ENCODE measurements at regions not wholly inside any gene's neighbourhood (a gene's known extent, or its start where the extent isn't known, plus 50 kb on each side); places are given as distances from the start of the nearest gene placed in this dataset.

- H3K9me3 Mint-ChIP-seq: no peaks in the 10 kb centered on the region
- no peak for ATAC-seq
- CTCF ChIA-PET: no interaction called here
Observed at GRCh38 chr5:165263536-165263935, 1758.1 kb downstream of the MAT2B start.

GRCh38 chr5:165266939-165267338 is 1761.5 kb downstream of the MAT2B start:
- no peaks in the 10 kb centered on the region for H3K36me3 Mint-ChIP-seq
- H3K4me1 Mint-ChIP-seq: peaks cover 14% of the 10 kb centered on the region; the same call in 1 of the 2 replicates
- ChIA-PET POLR2A (no interaction called here), CTCF (no interaction called here)
- H3K27me3 Mint-ChIP-seq (ENCODE audit: low read depth): no peaks in the 10 kb centered on the region
- TF ChIP-seq IRF2 (CRISPR knock-in tag; IDR thresholded peaks at IDR 0.05; ENCODE audit: borderline replicate concordance, low read depth) (no peak), OVOL2 (CRISPR knock-in tag; IDR thresholded peaks at IDR 0.05; ENCODE audit: borderline replicate concordance) (no peak), E2F4 (CRISPR knock-in tag; IDR thresholded peaks at IDR 0.05; ENCODE audit: borderline replicate concordance, low read depth) (no peak), ZNF425 (CRISPR knock-in tag; conservative IDR thresholded peaks at IDR 0.05) (no peak), TP53 (CRISPR knock-in tag; IDR thresholded peaks at IDR 0.05) (no peak), MXD4 (CRISPR knock-in tag; IDR thresholded peaks at IDR 0.05; ENCODE audit: borderline replicate concordance) (no peak), ETV6 (CRISPR knock-in tag; IDR thresholded peaks at IDR 0.05) (no peak)
- no peak overlapping the region for H3K4me3 Mint-ChIP-seq
- DNase-seq (ENCODE audit: low spot score): no peak
- no peak overlapping the region for H3K27ac Mint-ChIP-seq
- no peak for ATAC-seq
- H3K9me3 Mint-ChIP-seq: no peaks in the 10 kb centered on the region

More at GRCh38 chr5:165263536-165263935, 1758.1 kb downstream of the MAT2B start:
- Mint-ChIP-seq H3K36me3 (no peaks in the 10 kb centered on the region), H3K27me3 (ENCODE audit: low read depth) (no peaks in the 10 kb centered on the region), H3K4me3 (no peak overlapping the region), H3K27ac (no peak overlapping the region), H3K4me1 (peaks cover 27% of the 10 kb centered on the region)
- POLR2A ChIA-PET: interaction anchor here (0.6 kb wide), 1 partner anchor 1525 kb away, joined by 5 read pairs; no protein-coding TSS in a partner anchor
- TF ChIP-seq ZSCAN18 (CRISPR knock-in tag; IDR thresholded peaks at IDR 0.05): no peak
- no peak for TF ChIP-seq ESRRA (CRISPR knock-in tag; IDR thresholded peaks at IDR 0.05; ENCODE audit: borderline replicate concordance)
- TF ChIP-seq SP1 (CRISPR knock-in tag; conservative IDR thresholded peaks at IDR 0.05): no peak
- no peak for TF ChIP-seq ZBTB21 (CRISPR knock-in tag; IDR thresholded peaks at IDR 0.05; ENCODE audit: borderline replicate concordance)
- TF ChIP-seq NR3C1 (CRISPR knock-in tag; conservative IDR thresholded peaks at IDR 0.05; ENCODE audit: low read depth): no peak
- TF ChIP-seq TEAD1 (CRISPR knock-in tag; IDR thresholded peaks at IDR 0.05): no peak
- no peak for DNase-seq (ENCODE audit: low spot score)

- TF ChIP-seq TEAD1 (CRISPR knock-in tag; IDR thresholded peaks at IDR 0.05) (no peak), ZNF396 (CRISPR knock-in tag; IDR thresholded peaks at IDR 0.05; ENCODE audit: borderline replicate concordance) (no peak), ZBTB21 (CRISPR knock-in tag; IDR thresholded peaks at IDR 0.05; ENCODE audit: borderline replicate concordance) (no peak), OVOL2 (CRISPR knock-in tag; IDR thresholded peaks at IDR 0.05; ENCODE audit: borderline replicate concordance) (no peak), HMGA2 (CRISPR knock-in tag; IDR thresholded peaks at IDR 0.05) (no peak)
- DNase-seq (ENCODE audit: low spot score) (no peak), ATAC-seq (no peak)
- H3K9me3 Mint-ChIP-seq: peaks cover 19% of the 10 kb centered on the region
- no peak overlapping the region for H3K27ac Mint-ChIP-seq
- H3K4me3 Mint-ChIP-seq: no peak overlapping the region
- CTCF ChIA-PET: no interaction called here
- peaks cover 6% of the 10 kb centered on the region; the same call in 1 of the 2 replicates for H3K36me3 Mint-ChIP-seq
- POLR2A ChIA-PET: no interaction called here
- H3K27me3 Mint-ChIP-seq (ENCODE audit: low read depth): no peaks in the 10 kb centered on the region
- H3K4me1 Mint-ChIP-seq: no peaks in the 10 kb centered on the region
Observed at GRCh38 chr5:165272436-165272835, 1767.0 kb downstream of the MAT2B start.

GRCh38 chr5:165277661-165278060 is 1772.2 kb downstream of the MAT2B start:
- H3K4me3 Mint-ChIP-seq: no peak overlapping the region
- no peaks in the 10 kb centered on the region for H3K4me1 Mint-ChIP-seq
- ChIA-PET CTCF (no interaction called here), POLR2A (no interaction called here)
- no peak overlapping the region for H3K27ac Mint-ChIP-seq
- H3K36me3 Mint-ChIP-seq: peaks cover 6% of the 10 kb centered on the region; the same call in 1 of the 2 replicates
- no peaks in the 10 kb centered on the region for H3K27me3 Mint-ChIP-seq (ENCODE audit: low read depth)
- peaks cover 16% of the 10 kb centered on the region for H3K9me3 Mint-ChIP-seq
- DNase-seq (ENCODE audit: low spot score): no peak
- TF ChIP-seq MAX (CRISPR knock-in tag; IDR thresholded peaks at IDR 0.05) (no peak), ZNF512 (CRISPR knock-in tag; IDR thresholded peaks at IDR 0.05; ENCODE audit: borderline replicate concordance) (no peak), FOXJ3 (CRISPR knock-in tag; IDR thresholded peaks at IDR 0.05; ENCODE audit: borderline replicate concordance) (no peak), MYBL2 (CRISPR knock-in tag; IDR thresholded peaks at IDR 0.05) (no peak)
- no peak for ATAC-seq
